Stimulated activated naive CD8-positive, alpha-beta T cell treated with anti-CD3 and anti-CD28 coated beads, Interleukin-15, Interleukin-2, amounts not matched to agents 100 ng/mL and 50 ng/mL, for 24 hours (primary cell): ENCODE measurements at regions not wholly inside any gene's neighbourhood (a gene's known extent, or its start where the extent isn't known, plus 50 kb on each side); places are given as distances from the start of the nearest gene placed in this dataset.
A peak's percentile ranks its signal among the peaks of the same experiment; 100 is the strongest.

ENCODE experiments used
- H3K27ac Mint-ChIP-seq: one replicate; pipeline ENCODE4 v1.8.0; 2021; ENCODE audit warnings: mild to moderate bottlenecking, mixed read lengths
- H3K27me3 Mint-ChIP-seq: one replicate; pipeline ENCODE4 v1.8.0; 2021; ENCODE audit warnings: mixed read lengths
- H3K36me3 Mint-ChIP-seq: one replicate; pipeline ENCODE4 v1.8.0; 2021; ENCODE audit warnings: low read depth, mixed read lengths
- H3K4me1 Mint-ChIP-seq: one replicate; pipeline ENCODE4 v1.8.0; 2021; ENCODE audit warnings: low read depth, mixed read lengths
- H3K4me3 Mint-ChIP-seq: one replicate; pipeline ENCODE4 v1.8.0; 2021; ENCODE audit warnings: mild to moderate bottlenecking, mixed read lengths
- H3K9me3 Mint-ChIP-seq: one replicate; pipeline ENCODE4 v1.8.0; 2021; ENCODE audit warnings: mixed read lengths

GRCh38 chr3:102085431-102086176 lies 236.3 kb downstream of the NFKBIZ start:
- peaks cover 46% of the 10 kb centered on the region for H3K4me1 Mint-ChIP-seq
- H3K27ac Mint-ChIP-seq, result peak overlapping the region; percentile 87
- H3K27me3 Mint-ChIP-seq, result no peaks in the 10 kb centered on the region
- H3K9me3 Mint-ChIP-seq, result peaks cover 14% of the 10 kb centered on the region
- H3K4me3 Mint-ChIP-seq, result peak overlapping the region; percentile 0
- H3K36me3 Mint-ChIP-seq, result no peaks in the 10 kb centered on the region

DNA sequence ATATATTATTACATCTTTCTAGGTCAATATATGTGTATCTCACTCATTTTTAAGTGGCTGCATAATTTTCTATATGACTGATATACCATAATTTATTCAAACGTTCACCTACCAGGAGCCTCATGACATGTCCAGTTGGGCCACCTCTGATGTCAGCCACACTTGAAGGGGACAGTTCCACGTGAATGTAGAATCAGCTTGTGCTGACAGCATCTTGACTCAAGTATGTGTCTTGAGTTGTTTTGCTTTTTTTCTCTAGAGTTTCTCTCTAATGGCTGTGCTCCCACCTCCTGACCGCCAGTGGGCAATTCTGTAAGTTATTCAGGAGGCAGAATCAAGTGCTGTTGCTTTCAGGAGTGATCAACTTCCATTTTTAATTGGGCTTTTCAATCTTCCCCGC lies 237.9 kb downstream of the NFKBIZ start:
- Mint-ChIP-seq H3K27ac (no peak overlapping the region), H3K4me3 (no peak overlapping the region), H3K27me3 (no peaks in the 10 kb centered on the region), H3K4me1 (peaks cover 48% of the 10 kb centered on the region), H3K36me3 (no peaks in the 10 kb centered on the region), H3K9me3 (peaks cover 17% of the 10 kb centered on the region)

- H3K36me3 Mint-ChIP-seq, result no peaks in the 10 kb centered on the region
- peaks cover 65% of the 10 kb centered on the region for H3K4me1 Mint-ChIP-seq
- no peaks in the 10 kb centered on the region for H3K27me3 Mint-ChIP-seq
- H3K9me3 Mint-ChIP-seq, result peaks cover 14% of the 10 kb centered on the region
- H3K4me3 Mint-ChIP-seq, result no peak overlapping the region
- H3K27ac Mint-ChIP-seq, result no peak overlapping the region
Measured at GRCh38 chr3:102089239-102089638, 239.9 kb downstream of the NFKBIZ start.

- Mint-ChIP-seq H3K27me3 (no peaks in the 10 kb centered on the region), H3K4me3 (no peak overlapping the region), H3K4me1 (peaks cover 62% of the 10 kb centered on the region), H3K9me3 (peaks cover 9% of the 10 kb centered on the region), H3K36me3 (no peaks in the 10 kb centered on the region), H3K27ac (no peak overlapping the region)
Measured at GRCh38 chr3:102089904-102090720, 240.8 kb downstream of the NFKBIZ start.

DNA sequence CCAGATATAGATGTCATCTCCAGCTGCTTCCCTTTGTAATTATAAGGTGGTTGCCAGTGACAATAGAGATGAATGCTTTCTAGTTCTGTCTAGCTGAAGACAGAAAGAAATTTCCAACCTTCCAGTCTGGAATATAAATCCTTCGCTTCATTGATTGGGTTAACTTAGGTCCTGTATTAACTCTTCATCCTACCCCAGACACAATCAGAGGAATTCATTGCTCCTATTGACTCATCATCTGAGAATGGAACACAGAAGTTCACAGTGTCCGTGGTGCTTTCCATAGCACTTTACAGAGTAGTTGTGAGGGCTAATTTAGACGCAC lies 241.4 kb downstream of the NFKBIZ start:
- no peaks in the 10 kb centered on the region for H3K27me3 Mint-ChIP-seq
- H3K4me3 Mint-ChIP-seq, result no peak overlapping the region
- peaks cover 6% of the 10 kb centered on the region for H3K9me3 Mint-ChIP-seq
- no peaks in the 10 kb centered on the region for H3K36me3 Mint-ChIP-seq
- H3K27ac Mint-ChIP-seq, result no peak overlapping the region
- peaks cover 60% of the 10 kb centered on the region for H3K4me1 Mint-ChIP-seq

GRCh38 chr3:102091358-102091757 lies 242.0 kb downstream of the NFKBIZ start:
- peak overlapping the region; percentile 89 for H3K27ac Mint-ChIP-seq
- H3K27me3 Mint-ChIP-seq, result no peaks in the 10 kb centered on the region
- no peaks in the 10 kb centered on the region for H3K36me3 Mint-ChIP-seq
- peaks cover 63% of the 10 kb centered on the region for H3K4me1 Mint-ChIP-seq
- peaks cover 6% of the 10 kb centered on the region for H3K9me3 Mint-ChIP-seq
- no peak overlapping the region for H3K4me3 Mint-ChIP-seq

DNA sequence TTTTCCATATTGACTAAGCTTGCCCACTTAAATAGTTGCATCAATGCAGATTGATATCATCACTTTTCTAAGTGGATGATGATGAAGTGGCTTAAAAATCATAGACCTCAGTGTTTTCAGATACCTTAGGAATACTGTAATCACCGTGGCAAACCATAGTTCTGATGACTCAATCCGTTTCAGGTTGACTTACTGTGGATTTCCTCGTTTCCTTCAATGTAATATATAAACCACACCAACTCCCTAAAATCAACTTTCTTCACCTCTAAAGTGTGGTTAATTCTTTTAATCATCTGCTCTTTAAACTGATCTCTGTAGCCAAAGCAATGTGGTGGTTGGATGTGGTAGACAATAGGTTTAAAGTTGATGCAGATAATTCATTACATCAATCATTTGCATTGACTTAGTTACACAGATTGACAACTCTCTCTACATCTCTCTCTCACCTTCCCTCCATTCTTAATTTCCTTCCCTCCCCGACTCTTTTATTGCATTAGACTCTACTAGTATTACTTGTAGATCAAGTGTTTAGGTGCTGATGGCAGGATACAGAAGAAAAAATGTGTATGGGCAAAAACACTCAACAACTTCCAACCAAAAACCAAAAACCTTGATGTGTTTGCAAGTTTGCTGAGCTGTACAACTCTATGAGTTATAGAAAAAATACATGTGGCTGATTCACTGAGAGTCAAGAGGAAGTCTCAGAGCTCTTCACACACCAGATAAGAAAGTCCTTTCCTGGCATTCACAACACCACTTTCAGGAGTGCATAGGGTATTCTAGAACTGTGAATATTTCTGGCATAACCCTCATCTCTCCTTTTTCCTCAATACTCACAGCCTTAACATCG lies 243.5 kb downstream of the NFKBIZ start:
- H3K36me3 Mint-ChIP-seq, result no peaks in the 10 kb centered on the region
- peak overlapping the region; percentile 89 for H3K27ac Mint-ChIP-seq
- peak overlapping the region; percentile 6 for H3K4me3 Mint-ChIP-seq
- peaks cover 63% of the 10 kb centered on the region for H3K4me1 Mint-ChIP-seq
- peaks cover 6% of the 10 kb centered on the region for H3K9me3 Mint-ChIP-seq
- no peaks in the 10 kb centered on the region for H3K27me3 Mint-ChIP-seq

- peaks cover 6% of the 10 kb centered on the region for H3K9me3 Mint-ChIP-seq
- H3K27me3 Mint-ChIP-seq, result no peaks in the 10 kb centered on the region
- no peak overlapping the region for H3K4me3 Mint-ChIP-seq
- H3K36me3 Mint-ChIP-seq, result no peaks in the 10 kb centered on the region
- peaks cover 63% of the 10 kb centered on the region for H3K4me1 Mint-ChIP-seq
- H3K27ac Mint-ChIP-seq, result peak overlapping the region; percentile 32
Measured at GRCh38 chr3:102094506-102094905, 245.2 kb downstream of the NFKBIZ start.

DNA sequence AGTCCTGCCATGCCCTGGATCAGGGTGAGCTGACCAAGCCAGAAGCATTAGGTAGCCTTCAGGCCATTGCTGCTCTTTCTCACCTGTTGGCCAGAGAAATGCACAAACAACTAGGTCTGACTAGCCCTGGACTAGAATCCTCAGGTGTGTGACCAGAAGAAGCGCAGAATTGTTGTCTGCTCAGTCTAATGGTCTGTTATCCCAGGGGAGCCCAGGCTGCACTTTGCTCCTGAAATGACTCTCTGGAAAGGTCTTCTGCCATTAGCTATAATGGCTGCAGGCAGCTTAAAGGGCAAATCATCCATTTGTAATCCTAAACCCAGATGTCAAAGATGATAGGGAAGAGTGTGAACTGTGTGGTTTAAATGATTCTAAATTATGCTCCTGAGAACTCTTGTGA lies 246.1 kb downstream of the NFKBIZ start:
- H3K27ac Mint-ChIP-seq, result no peak overlapping the region
- H3K36me3 Mint-ChIP-seq, result no peaks in the 10 kb centered on the region
- H3K27me3 Mint-ChIP-seq, result no peaks in the 10 kb centered on the region
- H3K9me3 Mint-ChIP-seq, result peaks cover 6% of the 10 kb centered on the region
- peaks cover 56% of the 10 kb centered on the region for H3K4me1 Mint-ChIP-seq
- no peak overlapping the region for H3K4me3 Mint-ChIP-seq

DNA sequence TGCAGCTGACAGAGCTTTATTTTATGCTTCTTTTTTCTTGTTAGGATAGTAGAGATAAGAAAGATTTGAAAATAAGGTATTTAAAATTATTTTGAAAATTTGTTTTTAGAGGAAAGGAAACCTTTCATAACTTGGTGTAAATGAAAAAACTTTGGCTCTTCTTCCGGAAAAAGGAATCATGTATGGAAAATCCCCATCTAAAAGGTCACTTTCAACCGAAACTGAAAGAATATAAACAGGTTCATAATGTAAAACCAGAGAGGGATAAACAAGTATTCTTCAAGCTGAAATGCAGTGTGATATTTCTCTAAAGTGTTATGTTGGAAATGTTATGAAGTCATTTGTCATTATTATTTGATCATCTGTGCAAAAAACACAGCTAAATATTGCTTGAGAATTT lies 246.8 kb downstream of the NFKBIZ start:
- Mint-ChIP-seq H3K27me3 (no peaks in the 10 kb centered on the region), H3K9me3 (peaks cover 6% of the 10 kb centered on the region), H3K4me3 (no peak overlapping the region), H3K36me3 (no peaks in the 10 kb centered on the region), H3K27ac (no peak overlapping the region), H3K4me1 (peaks cover 49% of the 10 kb centered on the region)

DNA sequence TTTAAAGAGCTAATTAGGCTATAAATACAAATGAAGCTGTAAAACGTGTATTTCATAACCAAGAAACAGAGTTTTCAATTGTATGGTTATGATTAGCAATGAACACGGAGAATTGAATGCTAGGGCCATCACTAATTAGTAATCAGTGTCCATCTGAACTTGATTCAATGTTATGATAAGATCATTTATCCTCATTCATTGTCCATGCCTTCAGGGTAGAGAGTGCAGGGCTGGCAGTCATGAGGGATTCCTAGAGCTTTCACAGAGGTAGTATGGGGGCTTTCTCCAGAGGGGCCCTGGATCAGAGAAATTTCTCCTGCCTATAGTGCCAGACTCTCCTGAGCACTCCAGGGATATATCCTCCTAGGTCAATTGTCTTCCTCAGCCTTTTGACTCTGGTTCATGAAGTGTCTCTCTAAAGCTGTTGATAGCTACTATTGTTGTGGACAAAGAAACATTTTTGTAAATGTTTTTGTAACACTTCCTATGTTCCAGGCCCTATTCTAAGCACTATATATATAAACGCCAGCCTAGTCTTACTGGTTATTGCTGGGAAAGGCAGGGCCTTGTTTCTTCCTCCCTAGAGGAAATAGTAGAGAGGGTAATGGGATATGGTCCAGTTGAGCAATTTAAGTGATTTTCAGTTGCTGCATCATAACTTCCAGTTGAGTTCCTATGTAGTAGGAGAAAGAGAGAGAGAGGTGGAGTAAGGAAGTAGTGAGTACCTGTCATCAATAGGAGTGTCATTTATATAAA lies 249.0 kb downstream of the NFKBIZ start:
- Mint-ChIP-seq H3K36me3 (no peaks in the 10 kb centered on the region), H3K4me3 (no peak overlapping the region), H3K4me1 (peaks cover 27% of the 10 kb centered on the region), H3K27ac (no peak overlapping the region), H3K9me3 (no peaks in the 10 kb centered on the region), H3K27me3 (no peaks in the 10 kb centered on the region)

GRCh38 chr3:102099913-102100312 lies 250.6 kb downstream of the NFKBIZ start:
- no peaks in the 10 kb centered on the region for H3K27me3 Mint-ChIP-seq
- H3K4me1 Mint-ChIP-seq, result peaks cover 14% of the 10 kb centered on the region
- H3K36me3 Mint-ChIP-seq, result no peaks in the 10 kb centered on the region

DNA sequence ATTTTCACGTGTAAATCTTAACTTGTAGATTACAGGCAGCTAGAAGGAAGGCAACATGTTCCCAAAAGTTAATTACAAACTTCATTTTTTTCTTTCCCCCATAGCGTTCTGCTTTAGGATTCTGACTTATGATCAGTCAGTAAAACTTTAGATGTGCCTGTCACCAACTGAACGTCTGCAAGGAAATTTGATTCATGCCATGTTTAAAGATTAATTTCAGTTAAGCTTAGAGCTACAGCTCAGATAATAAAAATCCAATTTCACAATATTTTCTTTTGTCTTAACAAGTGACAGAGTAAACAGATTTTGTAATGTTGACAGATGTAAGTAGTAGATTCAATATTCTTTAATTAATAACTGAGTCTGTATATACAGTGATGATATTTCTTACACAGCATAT lies 253.1 kb downstream of the NFKBIZ start:
- Mint-ChIP-seq H3K36me3 (peaks cover 5% of the 10 kb centered on the region), H3K9me3 (peaks cover 5% of the 10 kb centered on the region), H3K27me3 (no peaks in the 10 kb centered on the region), H3K4me1 (peaks cover 21% of the 10 kb centered on the region), H3K4me3 (no peak overlapping the region), H3K27ac (no peak overlapping the region)

More at GRCh38 chr3:102099913-102100312, 250.6 kb downstream of the NFKBIZ start:
- H3K27ac Mint-ChIP-seq, result no peak overlapping the region
- H3K4me3 Mint-ChIP-seq, result no peak overlapping the region
- H3K9me3 Mint-ChIP-seq, result no peaks in the 10 kb centered on the region

- H3K36me3 Mint-ChIP-seq, result peaks cover 5% of the 10 kb centered on the region
- H3K4me3 Mint-ChIP-seq, result no peak overlapping the region
- no peak overlapping the region for H3K27ac Mint-ChIP-seq
- H3K4me1 Mint-ChIP-seq, result peaks cover 23% of the 10 kb centered on the region
- H3K27me3 Mint-ChIP-seq, result no peaks in the 10 kb centered on the region
- peaks cover 5% of the 10 kb centered on the region for H3K9me3 Mint-ChIP-seq
Measured at GRCh38 chr3:102104033-102104432, 254.7 kb downstream of the NFKBIZ start.
